ENCODE measurements at regions not wholly inside any gene's neighbourhood (a gene's known extent, or its start where the extent isn't known, plus 50 kb on each side); places are given as distances from the start of the nearest gene placed in this dataset.

- TF ChIP-seq CTCF (IDR thresholded peaks at IDR 0.05) = no peak
- TF ChIP-seq POLR2AphosphoS5 (IDR thresholded peaks at IDR 0.05) = no peak
Observed at GRCh38 chr6:66965227-66965626, 1258.2 kb upstream of the EYS start.

Measured in prostate gland (tissue), 2 donors.